Caco-2 (cell line): ENCODE measurements at regions not wholly inside any gene's neighbourhood (a gene's known extent, or its start where the extent isn't known, plus 50 kb on each side); places are given as distances from the start of the nearest gene placed in this dataset.

Source experiments
- BruUV-seq: library from RNA; stranded (reverse); fragments of 400-500 nt; replicated peaks from 2 replicates; lab custom pipeline; 2021; lab: Mats Ljungman, UMichigan
- CTCF ChIA-PET: fragments of 300-600 bp; sonication (Branson Sonifier 250); formaldehyde crosslinking; loops from one replicate; lab custom pipeline; 2022; ENCODE audit warnings: antibody characterized with exemption; lab: Charles Lee
- POLR2A ChIA-PET: fragments of 300-600 bp; sonication (Branson Sonifier 250); formaldehyde crosslinking; loops from one replicate; lab custom pipeline; 2022; ENCODE audit warnings: antibody characterized with exemption; lab: Charles Lee
- DNase-seq, 2 experiments: peaks; one replicate each; pipeline versions ENCODE4 v3.0.0 to v3.0.0-alpha.2; 2020 to 2022
- H3K27me3 ChIP-seq: replicated peaks from 2 replicates; pipeline ENCODE4 v1.6.0; 2011; ENCODE audit warnings: low read length; ENCODE audit not compliant: control insufficient read depth, insufficient read depth
- H3K36me3 ChIP-seq: 2 replicates; pipeline ENCODE4 v1.5.1; 2011; ENCODE audit warnings: low read length; ENCODE audit not compliant: control insufficient read depth, insufficient read depth
- H3K4me1 ChIP-seq: fragments of 250-450 bp; sonication (Bioruptor Pico); 2 replicates; pipeline ENCODE4 v1.5.1; 2020; ENCODE audit warnings: mild to moderate bottlenecking
- H3K4me3 ChIP-seq: 2 replicates; pipeline ENCODE4 v1.5.1; 2011; ENCODE audit warnings: low read depth, mild to moderate bottlenecking, control low read depth, low read length
- H3K9me3 ChIP-seq: fragments of 250-450 bp; sonication (Bioruptor Pico); 2 replicates; pipeline ENCODE4 v1.5.1; 2020; ENCODE audit warnings: mild to moderate bottlenecking, moderate library complexity
- H3K27ac Mint-ChIP-seq: one replicate; pipeline ENCODE4 v1.8.0; 2022; ENCODE audit warnings: mixed read lengths; ENCODE audit not compliant: unreplicated experiment
- H3K27me3 Mint-ChIP-seq: one replicate; pipeline ENCODE4 v1.8.0; 2022; ENCODE audit warnings: mixed read lengths; ENCODE audit not compliant: insufficient read depth, unreplicated experiment
- H3K36me3 Mint-ChIP-seq: one replicate; pipeline ENCODE4 v1.8.0; 2022; ENCODE audit warnings: mild to moderate bottlenecking, mixed read lengths; ENCODE audit not compliant: insufficient read depth, unreplicated experiment
- H3K4me1 Mint-ChIP-seq: one replicate; pipeline ENCODE4 v1.8.0; 2022; ENCODE audit warnings: low read depth, mixed read lengths; ENCODE audit not compliant: unreplicated experiment
- H3K4me3 Mint-ChIP-seq: one replicate; pipeline ENCODE4 v1.8.0; 2022; ENCODE audit warnings: mild to moderate bottlenecking, moderate library complexity, mixed read lengths; ENCODE audit not compliant: unreplicated experiment
- H3K9me3 Mint-ChIP-seq: one replicate; pipeline ENCODE4 v1.8.0; 2022; ENCODE audit warnings: mixed read lengths; ENCODE audit not compliant: unreplicated experiment
- CTCF ChIP-seq, 2 experiments: fragments of 200-600 bp in 1 of 2; IDR thresholded peaks; 1 replicate in 1 of 2; 2 replicates in 1 of 2; pipeline versions ENCODE4 v1.5.1 to v1.8.0; 2011 to 2022; ENCODE audit warnings: antibody characterized with exemption in 1 of 2, control low read depth in 1 of 2, inconsistent platforms in 1 of 2, low read depth in 1 of 2, low read length in 1 of 2, mild to moderate bottlenecking in 1 of 2, moderate library complexity in 1 of 2; ENCODE audit not compliant: insufficient read depth in 1 of 2, severe bottlenecking in 1 of 2, unreplicated experiment in 1 of 2
- intact Hi-C: fragments of 100-400 bp; cut with micrococcal nuclease; formaldehyde crosslinking; loops from one replicate; pipeline ENCODE4 v1.10.0; 2022; ENCODE audit not compliant: unreplicated experiment

GRCh38 chr5:91283899-91284298 is 99.2 kb downstream of the ARRDC3 start:
- ChIA-PET POLR2A (no interaction called here), CTCF (no interaction called here)
- Mint-ChIP-seq H3K27me3 (no peaks in the 10 kb centered on the region), H3K9me3 (peaks cover 14% of the 10 kb centered on the region), H3K4me1 (peaks cover 8% of the 10 kb centered on the region), H3K4me3 (no peak overlapping the region), H3K27ac (no peak overlapping the region), H3K36me3 (peaks cover 8% of the 10 kb centered on the region)
- H3K9me3 ChIP-seq = no peaks in the 10 kb centered on the region
- H3K27me3 ChIP-seq = no peaks in the 10 kb centered on the region
- no TSS peak for BruUV-seq
- DNase-seq = no peak
- no peaks in the 10 kb centered on the region for H3K36me3 ChIP-seq
- no peak for TF ChIP-seq CTCF (IDR thresholded peaks at IDR 0.05; ENCODE audit: insufficient read depth in 1 of 2, low read depth in 1 of 2, low read length in 1 of 2, severe bottlenecking in 1 of 2, unreplicated experiment in 1 of 2)
- peaks cover 9% of the 10 kb centered on the region; the same call in 1 of the 2 replicates for H3K4me1 ChIP-seq
- H3K4me3 ChIP-seq = no peak overlapping the region
- intact Hi-C loops = loop anchor here (5.0 kb wide), 1 partner anchor 182 kb away; no protein-coding TSS in a partner anchor

GRCh38 chr5:91283326-91283725 is 99.8 kb downstream of the ARRDC3 start:
- POLR2A ChIA-PET = interaction anchor here (0.6 kb wide), 1 partner anchor 61 kb away, joined by 3 read pairs; no protein-coding TSS in a partner anchor
- no TSS peak for BruUV-seq

GRCh38 chr5:91282210-91282609 is 100.9 kb downstream of the ARRDC3 start:
- BruUV-seq = no TSS peak
- no peak for TF ChIP-seq CTCF (IDR thresholded peaks at IDR 0.05; ENCODE audit: insufficient read depth in 1 of 2, low read depth in 1 of 2, low read length in 1 of 2, severe bottlenecking in 1 of 2, unreplicated experiment in 1 of 2)
- Mint-ChIP-seq H3K36me3 (peaks cover 8% of the 10 kb centered on the region), H3K4me3 (no peak overlapping the region), H3K27ac (no peak overlapping the region), H3K27me3 (no peaks in the 10 kb centered on the region), H3K9me3 (peaks cover 14% of the 10 kb centered on the region), H3K4me1 (peaks cover 8% of the 10 kb centered on the region)
- no peaks in the 10 kb centered on the region for H3K27me3 ChIP-seq
- no peaks in the 10 kb centered on the region for H3K36me3 ChIP-seq
- intact Hi-C loops = loop anchor here (5.0 kb wide), 1 partner anchor 180 kb away; no protein-coding TSS in a partner anchor
- CTCF ChIA-PET = no interaction called here
- POLR2A ChIA-PET = no interaction called here
- no peak overlapping the region for H3K4me3 ChIP-seq
- H3K9me3 ChIP-seq = no peaks in the 10 kb centered on the region
- no peak for DNase-seq
- H3K4me1 ChIP-seq = peaks cover 13% of the 10 kb centered on the region; the same call in 1 of the 2 replicates

More at GRCh38 chr5:91283326-91283725, 99.8 kb downstream of the ARRDC3 start:
- intact Hi-C loops = loop anchor here (5.0 kb wide), 1 partner anchor 181 kb away; no protein-coding TSS in a partner anchor
- H3K27me3 ChIP-seq = no peaks in the 10 kb centered on the region
- Mint-ChIP-seq H3K9me3 (peaks cover 14% of the 10 kb centered on the region), H3K4me3 (no peak overlapping the region), H3K4me1 (peaks cover 8% of the 10 kb centered on the region), H3K27me3 (no peaks in the 10 kb centered on the region), H3K36me3 (peaks cover 8% of the 10 kb centered on the region), H3K27ac (no peak overlapping the region)
- H3K4me1 ChIP-seq = peaks cover 9% of the 10 kb centered on the region; the same call in 1 of the 2 replicates
- no peaks in the 10 kb centered on the region for H3K9me3 ChIP-seq
- DNase-seq = no peak
- no peak for TF ChIP-seq CTCF (IDR thresholded peaks at IDR 0.05; ENCODE audit: insufficient read depth in 1 of 2, low read depth in 1 of 2, low read length in 1 of 2, severe bottlenecking in 1 of 2, unreplicated experiment in 1 of 2)
- no peaks in the 10 kb centered on the region for H3K36me3 ChIP-seq
- H3K4me3 ChIP-seq = no peak overlapping the region
- CTCF ChIA-PET = no interaction called here
